ENCODE measurements at regions not wholly inside any gene's neighbourhood (a gene's known extent, or its start where the extent isn't known, plus 50 kb on each side); places are given as distances from the start of the nearest gene placed in this dataset.

GRCh38 chr2:104344985-104345384 is 508.9 kb upstream of the POU3F3 start (continued):
- TF ChIP-seq ZNF462 (CRISPR knock-in tag; IDR thresholded peaks at IDR 0.05), result no peak

GRCh38 chr2:104358122-104358521 is 495.8 kb upstream of the POU3F3 start:
- Histone ChIP-seq H3F3A (replicated peaks; ENCODE audit: low read depth) (no peaks in the 10 kb centered on the region), H3K4me3 (no peak overlapping the region), H3K4me1 (ENCODE audit: insufficient read depth) (no peaks in the 10 kb centered on the region), H3K27ac (ENCODE audit: low read depth) (no peak overlapping the region), H3K79me2 (replicated peaks; ENCODE audit: insufficient read depth) (no peaks in the 10 kb centered on the region), H4K20me1 (replicated peaks; ENCODE audit: insufficient read depth) (no peaks in the 10 kb centered on the region), H3K4me2 (no peak overlapping the region), H3K27me3 (ENCODE audit: insufficient read depth) (no peaks in the 10 kb centered on the region), H3K36me3 (ENCODE audit: insufficient read depth) (no peaks in the 10 kb centered on the region), H2AFZ (no peak overlapping the region), H3K9me2 (ENCODE audit: insufficient read depth) (peaks cover 4% of the 10 kb centered on the region; the same call in 1 of the 2 replicates)
- H3K4me1 Mint-ChIP-seq, result no peaks in the 10 kb centered on the region
- no peaks in the 10 kb centered on the region for H3K27me3 Mint-ChIP-seq (ENCODE audit: insufficient read depth, low read depth, poor library complexity)
- no peak for DNase-seq (ENCODE audit: low spot score)
- H3K4me3 Mint-ChIP-seq, result no peak overlapping the region
- no peaks in the 10 kb centered on the region for H3K9me3 Mint-ChIP-seq
- H3K36me3 Mint-ChIP-seq (ENCODE audit: low read depth), result no peaks in the 10 kb centered on the region
- no peak for ATAC-seq
- no peak overlapping the region for H3K27ac Mint-ChIP-seq
- TF ChIP-seq ZNF331 (CRISPR knock-in tag; IDR thresholded peaks at IDR 0.05; ENCODE audit: low read depth) (no peak), ZNF462 (CRISPR knock-in tag; IDR thresholded peaks at IDR 0.05) (no peak), NANOG (IDR thresholded peaks at IDR 0.05; ENCODE audit: borderline replicate concordance) (no peak), CTCF (conservative IDR thresholded peaks at IDR 0.05; ENCODE audit: low read depth in 2 of 2) (no peak), ZNF114 (CRISPR knock-in tag; IDR thresholded peaks at IDR 0.05) (no peak), CREB1 (CRISPR knock-in tag; IDR thresholded peaks at IDR 0.05; ENCODE audit: low read depth) (no peak), ETS1 (IDR thresholded peaks at IDR 0.05) (no peak)
